ENCODE measurements at regions not wholly inside any gene's neighbourhood (a gene's known extent, or its start where the extent isn't known, plus 50 kb on each side); places are given as distances from the start of the nearest gene placed in this dataset.

DNA sequence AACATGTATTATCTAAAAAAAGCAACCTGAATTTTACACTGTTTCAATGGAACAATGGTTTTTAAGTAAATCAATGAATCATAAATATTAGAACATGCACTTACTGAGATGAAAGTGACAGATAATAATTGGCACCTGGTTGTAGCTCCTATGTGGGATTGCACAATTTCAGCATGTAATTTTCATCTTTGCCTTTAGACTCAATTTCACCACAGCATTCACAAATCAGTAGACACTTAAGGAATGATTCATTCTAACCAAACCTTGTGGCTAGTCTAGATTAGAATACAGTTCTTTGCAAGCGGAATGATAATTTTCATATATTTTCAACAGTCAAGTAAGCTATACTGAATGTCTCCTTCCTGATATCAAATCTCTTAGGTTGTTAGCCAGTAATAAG, 853.4 kb downstream of the KCNT2 start:
- no peak overlapping the region for H3K4me3 ChIP-seq (ENCODE audit: control insufficient read depth, low read depth, low read length)
- DNase-seq (ENCODE audit: low read depth): peak; percentile 2
- TF ChIP-seq, protein P1, sequence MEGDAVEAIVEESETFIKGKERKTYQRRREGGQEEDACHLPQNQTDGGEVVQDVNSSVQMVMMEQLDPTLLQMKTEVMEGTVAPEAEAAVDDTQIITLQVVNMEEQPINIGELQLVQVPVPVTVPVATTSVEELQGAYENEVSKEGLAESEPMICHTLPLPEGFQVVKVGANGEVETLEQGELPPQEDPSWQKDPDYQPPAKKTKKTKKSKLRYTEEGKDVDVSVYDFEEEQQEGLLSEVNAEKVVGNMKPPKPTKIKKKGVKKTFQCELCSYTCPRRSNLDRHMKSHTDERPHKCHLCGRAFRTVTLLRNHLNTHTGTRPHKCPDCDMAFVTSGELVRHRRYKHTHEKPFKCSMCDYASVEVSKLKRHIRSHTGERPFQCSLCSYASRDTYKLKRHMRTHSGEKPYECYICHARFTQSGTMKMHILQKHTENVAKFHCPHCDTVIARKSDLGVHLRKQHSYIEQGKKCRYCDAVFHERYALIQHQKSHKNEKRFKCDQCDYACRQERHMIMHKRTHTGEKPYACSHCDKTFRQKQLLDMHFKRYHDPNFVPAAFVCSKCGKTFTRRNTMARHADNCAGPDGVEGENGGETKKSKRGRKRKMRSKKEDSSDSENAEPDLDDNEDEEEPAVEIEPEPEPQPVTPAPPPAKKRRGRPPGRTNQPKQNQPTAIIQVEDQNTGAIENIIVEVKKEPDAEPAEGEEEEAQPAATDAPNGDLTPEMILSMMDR (conservative IDR thresholded peaks at IDR 0.05; ENCODE audit: control insufficient read depth, insufficient read depth, low read depth, low read length): no peak

DNA sequence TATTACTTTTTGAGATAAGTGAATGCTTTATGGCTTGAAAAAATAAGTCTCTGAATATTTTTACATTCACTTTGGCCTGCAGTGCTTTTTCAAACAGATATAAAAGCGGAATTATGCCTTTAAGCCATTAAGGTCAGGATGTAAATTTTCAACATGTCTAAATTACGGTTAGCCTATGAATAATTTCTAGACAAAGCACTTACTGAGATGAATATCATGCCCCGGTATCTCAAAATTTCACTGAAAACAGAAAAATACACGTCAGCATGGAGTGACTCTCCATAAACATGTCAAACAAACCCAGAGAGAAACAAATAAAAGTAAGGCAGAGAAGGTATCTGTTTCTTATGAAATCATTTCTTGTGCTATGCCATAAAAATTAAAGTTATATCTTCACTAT, 853.9 kb downstream of the KCNT2 start:
- DNase-seq (ENCODE audit: low read depth): no peak
- TF ChIP-seq, protein P1 (conservative IDR thresholded peaks at IDR 0.05; ENCODE audit: control insufficient read depth, insufficient read depth, low read depth, low read length): no peak
- H3K4me3 ChIP-seq (ENCODE audit: control insufficient read depth, low read depth, low read length): no peak overlapping the region

DNA sequence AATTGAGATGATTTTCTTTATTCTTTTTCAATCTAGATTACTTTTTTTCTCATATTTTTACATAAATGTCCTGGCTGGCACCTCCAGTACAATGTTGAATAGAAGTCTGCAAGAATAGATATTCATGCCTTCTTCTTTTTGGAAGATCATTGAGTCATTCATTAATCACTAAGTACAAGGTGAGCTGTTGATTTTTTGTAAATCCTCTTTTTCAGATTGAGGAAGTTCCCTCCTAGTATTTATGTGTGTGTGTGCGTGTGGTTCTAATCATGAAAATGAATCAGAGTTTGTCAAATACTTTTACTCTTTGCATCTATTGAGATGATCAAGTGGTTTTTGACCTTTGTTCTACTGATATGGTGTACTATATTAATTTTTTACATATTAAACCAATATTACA, 859.3 kb downstream of the KCNT2 start:
- TF ChIP-seq, protein P1 (conservative IDR thresholded peaks at IDR 0.05; ENCODE audit: control insufficient read depth, insufficient read depth, low read depth, low read length): no peak
- no peak for DNase-seq (ENCODE audit: low read depth)
- H3K4me3 ChIP-seq (ENCODE audit: control insufficient read depth, low read depth, low read length): no peak overlapping the region

DNA sequence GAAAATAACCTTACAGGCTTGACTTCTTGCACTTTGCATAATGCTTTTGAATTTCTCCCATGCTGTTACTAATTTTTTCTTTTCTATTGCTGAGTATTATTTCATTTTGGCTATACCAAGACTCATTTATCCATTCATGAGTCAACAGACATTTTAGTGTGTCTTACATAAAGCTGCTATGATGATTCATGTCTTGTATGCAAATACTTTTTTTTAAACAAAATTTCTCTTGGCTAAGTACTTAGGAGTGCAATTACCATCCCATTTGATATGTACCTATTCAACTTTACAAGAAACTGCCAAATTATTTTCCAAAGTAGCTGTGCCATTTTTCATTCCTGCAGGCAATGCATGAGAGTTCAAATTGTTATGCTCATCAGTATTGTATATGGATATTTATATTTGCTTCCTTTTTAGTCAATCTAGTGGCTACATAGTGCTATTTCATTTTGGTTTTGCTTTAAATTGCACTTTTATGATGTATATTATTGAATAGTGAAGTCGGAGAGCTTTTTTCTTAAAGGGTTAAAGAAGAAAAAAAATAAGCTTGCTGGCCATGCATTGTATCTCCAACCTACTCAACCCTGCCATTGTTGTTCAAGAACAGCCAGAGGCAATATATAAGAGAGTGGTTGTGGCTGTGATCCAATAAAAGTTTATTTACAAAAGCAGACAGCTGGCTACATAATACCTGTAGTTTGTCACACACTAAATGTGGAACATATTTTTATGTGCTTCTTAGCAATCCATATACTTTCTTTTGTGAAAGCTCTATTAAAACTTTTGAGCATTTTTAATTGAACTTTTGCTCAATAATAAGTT, 862.8 kb downstream of the KCNT2 start:
- DNase-seq (ENCODE audit: low read depth): no peak
- H3K4me3 ChIP-seq (ENCODE audit: control insufficient read depth, low read depth, low read length): no peak overlapping the region
- TF ChIP-seq, protein P1 (conservative IDR thresholded peaks at IDR 0.05; ENCODE audit: control insufficient read depth, insufficient read depth, low read depth, low read length): no peak

DNA sequence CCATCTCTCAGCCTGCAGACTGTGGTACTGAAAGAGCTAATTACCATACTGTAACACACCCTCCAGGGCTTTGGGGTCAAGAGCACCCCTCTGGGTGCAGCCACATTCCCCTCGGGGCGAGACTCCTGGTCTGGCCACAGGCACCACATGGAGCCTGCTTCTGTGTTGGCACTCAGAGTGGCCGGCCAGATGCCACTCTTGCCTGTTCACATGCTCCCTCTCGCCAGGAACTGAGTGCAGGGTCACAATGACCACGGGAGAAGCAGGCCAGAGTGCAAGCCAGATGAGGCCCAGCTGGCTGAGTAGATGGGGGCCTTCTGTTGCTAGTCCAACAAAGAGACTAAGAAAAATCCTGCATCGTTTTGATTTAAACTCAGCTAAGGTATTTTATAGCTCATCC, 864.0 kb downstream of the KCNT2 start:
- DNase-seq (ENCODE audit: low read depth): no peak
- no peak overlapping the region for H3K4me3 ChIP-seq (ENCODE audit: control insufficient read depth, low read depth, low read length)
- TF ChIP-seq, protein P1 (conservative IDR thresholded peaks at IDR 0.05; ENCODE audit: control insufficient read depth, insufficient read depth, low read depth, low read length): no peak

DNA sequence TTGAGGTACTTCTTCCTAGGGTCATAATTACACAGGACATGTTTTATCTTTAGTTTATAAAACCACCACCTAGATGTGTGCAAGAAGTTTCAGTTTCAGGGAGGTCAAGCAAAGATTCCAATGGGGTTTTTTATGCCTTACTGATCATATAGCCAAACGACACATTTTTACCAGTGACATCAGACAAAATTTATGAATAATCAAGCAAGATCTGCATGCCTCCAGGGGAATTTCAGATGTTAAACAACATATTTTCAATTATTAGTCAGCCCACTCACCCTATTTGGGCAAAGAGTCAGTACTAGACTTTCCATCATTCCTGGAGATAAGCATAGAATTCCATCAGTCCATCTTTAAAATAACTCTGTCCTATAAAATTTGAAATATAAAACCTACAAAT, 867.4 kb downstream of the KCNT2 start:
- no peak overlapping the region for H3K4me3 ChIP-seq (ENCODE audit: control insufficient read depth, low read depth, low read length)
- no peak for DNase-seq (ENCODE audit: low read depth)
- TF ChIP-seq, protein P1 (conservative IDR thresholded peaks at IDR 0.05; ENCODE audit: control insufficient read depth, insufficient read depth, low read depth, low read length): no peak
